Ishikawa (cell line): ENCODE measurements at regions not wholly inside any gene's neighbourhood (a gene's known extent, or its start where the extent isn't known, plus 50 kb on each side); places are given as distances from the start of the nearest gene placed in this dataset.

ENCODE experiments used
- CEBPB ChIP-seq: IDR thresholded peaks from 2 replicates; pipeline ENCODE4 v1.6.1; 2012
- CREB1 ChIP-seq: IDR thresholded peaks from 2 replicates; pipeline ENCODE4 v1.6.1; 2012; ENCODE audit warnings: low read depth
- EGR1 ChIP-seq: IDR thresholded peaks from 2 replicates; pipeline ENCODE4 v1.6.1; 2012
- EP300 ChIP-seq: IDR thresholded peaks from 2 replicates; pipeline ENCODE4 v1.6.1; 2012; ENCODE audit warnings: borderline replicate concordance
- FOXM1 ChIP-seq: IDR thresholded peaks from 2 replicates; pipeline ENCODE4 v1.6.1; 2012; ENCODE audit warnings: low read depth, borderline replicate concordance
- NFIC ChIP-seq: IDR thresholded peaks from 2 replicates; pipeline ENCODE4 v1.6.1; 2012
- RAD21 ChIP-seq: IDR thresholded peaks from 2 replicates; pipeline ENCODE4 v1.6.1; 2012; ENCODE audit warnings: low read depth
- TAF1 ChIP-seq: IDR thresholded peaks from 2 replicates; pipeline ENCODE4 v1.6.1; 2012; ENCODE audit warnings: low read depth, mild to moderate bottlenecking
- TCF12 ChIP-seq: IDR thresholded peaks from 2 replicates; pipeline ENCODE4 v1.6.1; 2012; ENCODE audit warnings: low read depth
- TEAD4 ChIP-seq: IDR thresholded peaks from 2 replicates; pipeline ENCODE4 v1.6.1; 2012
- YY1 ChIP-seq: IDR thresholded peaks from 2 replicates; pipeline ENCODE4 v1.6.1; 2012; ENCODE audit warnings: low read depth
- ZBTB7A ChIP-seq: IDR thresholded peaks from 2 replicates; pipeline ENCODE4 v1.6.1; 2012; ENCODE audit warnings: low read depth
- TF ChIP-seq, protein P1 (sequence below): IDR thresholded peaks from 2 replicates; pipeline ENCODE4 v1.6.1; 2012; ENCODE audit warnings: low read depth, mild to moderate bottlenecking
- TF ChIP-seq, protein P2 (sequence below): IDR thresholded peaks from 2 replicates; pipeline ENCODE4 v1.6.1; 2012

GRCh38 chr15:54810031-54810430, 386.7 kb downstream of the RSL24D1 start:
- TF ChIP-seq, protein P1, sequence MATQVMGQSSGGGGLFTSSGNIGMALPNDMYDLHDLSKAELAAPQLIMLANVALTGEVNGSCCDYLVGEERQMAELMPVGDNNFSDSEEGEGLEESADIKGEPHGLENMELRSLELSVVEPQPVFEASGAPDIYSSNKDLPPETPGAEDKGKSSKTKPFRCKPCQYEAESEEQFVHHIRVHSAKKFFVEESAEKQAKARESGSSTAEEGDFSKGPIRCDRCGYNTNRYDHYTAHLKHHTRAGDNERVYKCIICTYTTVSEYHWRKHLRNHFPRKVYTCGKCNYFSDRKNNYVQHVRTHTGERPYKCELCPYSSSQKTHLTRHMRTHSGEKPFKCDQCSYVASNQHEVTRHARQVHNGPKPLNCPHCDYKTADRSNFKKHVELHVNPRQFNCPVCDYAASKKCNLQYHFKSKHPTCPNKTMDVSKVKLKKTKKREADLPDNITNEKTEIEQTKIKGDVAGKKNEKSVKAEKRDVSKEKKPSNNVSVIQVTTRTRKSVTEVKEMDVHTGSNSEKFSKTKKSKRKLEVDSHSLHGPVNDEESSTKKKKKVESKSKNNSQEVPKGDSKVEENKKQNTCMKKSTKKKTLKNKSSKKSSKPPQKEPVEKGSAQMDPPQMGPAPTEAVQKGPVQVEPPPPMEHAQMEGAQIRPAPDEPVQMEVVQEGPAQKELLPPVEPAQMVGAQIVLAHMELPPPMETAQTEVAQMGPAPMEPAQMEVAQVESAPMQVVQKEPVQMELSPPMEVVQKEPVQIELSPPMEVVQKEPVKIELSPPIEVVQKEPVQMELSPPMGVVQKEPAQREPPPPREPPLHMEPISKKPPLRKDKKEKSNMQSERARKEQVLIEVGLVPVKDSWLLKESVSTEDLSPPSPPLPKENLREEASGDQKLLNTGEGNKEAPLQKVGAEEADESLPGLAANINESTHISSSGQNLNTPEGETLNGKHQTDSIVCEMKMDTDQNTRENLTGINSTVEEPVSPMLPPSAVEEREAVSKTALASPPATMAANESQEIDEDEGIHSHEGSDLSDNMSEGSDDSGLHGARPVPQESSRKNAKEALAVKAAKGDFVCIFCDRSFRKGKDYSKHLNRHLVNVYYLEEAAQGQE, result no peak
- TF ChIP-seq, protein P2, sequence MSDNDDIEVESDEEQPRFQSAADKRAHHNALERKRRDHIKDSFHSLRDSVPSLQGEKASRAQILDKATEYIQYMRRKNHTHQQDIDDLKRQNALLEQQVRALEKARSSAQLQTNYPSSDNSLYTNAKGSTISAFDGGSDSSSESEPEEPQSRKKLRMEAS, result no peak
- no peak for TF ChIP-seq ZBTB7A
- TF ChIP-seq CEBPB, result no peak
- no peak for TF ChIP-seq CREB1
- TF ChIP-seq RAD21, result no peak
- TF ChIP-seq TEAD4, result no peak
- TF ChIP-seq TCF12, result no peak
- TF ChIP-seq EP300, result no peak

DNA sequence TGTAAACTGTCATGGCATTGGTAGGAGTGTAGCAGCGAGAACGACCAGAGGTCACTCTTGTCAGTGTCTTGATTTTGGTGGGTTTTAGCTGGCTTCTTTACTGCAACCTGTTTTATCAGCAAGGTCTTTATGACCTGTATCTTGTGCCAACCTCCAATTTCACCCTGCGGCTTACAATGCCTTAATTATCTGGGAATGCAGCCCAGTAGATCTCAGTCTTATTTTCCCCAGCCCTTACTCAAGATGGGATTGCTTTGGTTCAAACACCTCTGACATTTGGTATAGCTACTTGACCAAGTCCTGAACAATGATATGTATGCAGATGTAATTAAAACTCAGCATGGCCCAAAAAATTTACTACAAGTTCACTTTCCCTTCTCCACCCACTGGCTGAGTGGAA, 388.4 kb downstream of the RSL24D1 start:
- TF ChIP-seq FOXM1 (no peak), RAD21 (no peak)

- no peak for TF ChIP-seq NFIC
- TF ChIP-seq RAD21, result no peak
- no peak for TF ChIP-seq EGR1
- no peak for TF ChIP-seq TCF12
- TF ChIP-seq EP300, result no peak
These were observed 392.8 kb downstream of the RSL24D1 start for GRCh38 chr15:54803987-54804386.

DNA sequence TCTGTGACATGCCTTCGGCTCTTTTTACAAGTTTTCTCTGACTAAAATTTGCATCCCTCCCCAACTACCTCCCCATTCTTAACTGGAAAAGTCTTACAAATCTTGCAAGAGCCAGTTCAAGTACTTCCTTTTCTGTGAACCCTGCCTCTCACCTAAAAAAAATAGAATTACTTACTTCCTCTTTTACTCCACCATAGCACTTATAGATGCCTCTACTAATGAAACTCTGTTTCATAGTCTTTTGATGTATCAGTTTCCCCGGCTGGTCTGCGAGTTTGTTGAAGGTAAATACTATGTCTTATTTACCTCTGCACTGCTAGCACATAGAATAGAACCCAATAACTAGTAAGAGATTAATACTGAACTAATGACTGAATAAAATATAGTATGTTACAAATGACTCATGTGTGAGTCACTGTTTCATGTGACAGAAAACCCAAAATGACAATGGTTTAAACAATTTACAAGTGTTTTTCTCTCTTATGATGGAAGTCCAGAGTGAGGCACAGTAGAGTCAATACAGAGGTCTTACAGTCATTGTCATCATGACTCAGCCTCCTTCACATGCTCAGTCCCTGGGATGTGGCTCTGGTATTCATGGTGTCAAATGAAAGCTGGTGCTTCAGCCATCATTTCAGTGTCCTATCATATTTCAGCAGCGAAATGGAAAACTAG, 393.5 kb downstream of the RSL24D1 start:
- TF ChIP-seq YY1 (no peak), RAD21 (no peak), FOXM1 (no peak), TCF12 (no peak), TEAD4 (no peak), EGR1 (no peak), CEBPB (no peak), TAF1 (no peak)
- TF ChIP-seq, protein P1, result no peak

GRCh38 chr15:54792526-54792925, 404.2 kb downstream of the RSL24D1 start:
- TF ChIP-seq, protein P1, result no peak

GRCh38 chr15:54790693-54791092, 406.0 kb downstream of the RSL24D1 start:
- TF ChIP-seq, protein P1, result no peak
- TF ChIP-seq RAD21 (no peak), NFIC (no peak)
- TF ChIP-seq, protein P2, result no peak
